Astrocyte (in vitro differentiated cells and primary cell): ENCODE measurements at regions not wholly inside any gene's neighbourhood (a gene's known extent, or its start where the extent isn't known, plus 50 kb on each side); places are given as distances from the start of the nearest gene placed in this dataset.

Experiments used
- DNase-seq: peaks from one replicate; pipeline ENCODE4 v3.0.0-alpha.2; 2010; ENCODE audit warnings: low read depth
- FAIRE-seq: peaks from 2 replicates; lab custom pipeline; 2011; peaks lifted over from hg19 to GRCh38; lab: Jason Lieb, UNC
- H2AFZ ChIP-seq: 2 replicates; pipeline ENCODE4 v1.6.0; 2012; ENCODE audit warnings: low read depth, low read length, inconsistent platforms
- H3K27ac ChIP-seq: 2 replicates; pipeline ENCODE4 v1.5.1; 2011; ENCODE audit warnings: low read depth, low read length, inconsistent platforms
- H3K27me3 ChIP-seq: 2 replicates; pipeline ENCODE4 v1.6.0; 2011; ENCODE audit warnings: low read length, inconsistent platforms; ENCODE audit not compliant: insufficient read depth
- H3K36me3 ChIP-seq: 2 replicates; pipeline ENCODE4 v1.5.1; 2011; ENCODE audit warnings: low read length, inconsistent platforms; ENCODE audit not compliant: insufficient read depth
- H3K4me1 ChIP-seq: 2 replicates; pipeline ENCODE4 v1.5.1; 2011; ENCODE audit warnings: low read length, inconsistent platforms; ENCODE audit not compliant: insufficient read depth
- H3K4me2 ChIP-seq: 2 replicates; pipeline ENCODE4 v1.6.0; 2012; ENCODE audit warnings: low read length, inconsistent platforms
- H3K4me3 ChIP-seq: 2 replicates; pipeline ENCODE4 v1.5.1; 2011; ENCODE audit warnings: low read depth, mild to moderate bottlenecking, low read length, inconsistent platforms; ENCODE audit not compliant: insufficient read depth
- H3K79me2 ChIP-seq: 2 replicates; pipeline ENCODE4 v1.6.0; 2012; ENCODE audit warnings: mild to moderate bottlenecking, low read length, inconsistent platforms; ENCODE audit not compliant: insufficient read depth
- H3K9ac ChIP-seq: 2 replicates; pipeline ENCODE4 v1.6.0; 2012; ENCODE audit warnings: mild to moderate bottlenecking, low read length, inconsistent platforms
- H3K9me3 ChIP-seq: 2 replicates; pipeline ENCODE4 v1.5.1; 2012; ENCODE audit warnings: low read depth, mild to moderate bottlenecking, low read length, inconsistent platforms; ENCODE audit not compliant: insufficient read depth
- H4K20me1 ChIP-seq: 2 replicates; pipeline ENCODE4 v1.6.0; 2012; ENCODE audit warnings: low read length, inconsistent platforms; ENCODE audit not compliant: insufficient read depth
- H3K27ac Mint-ChIP-seq: one replicate; pipeline ENCODE4 v1.8.0; 2021; ENCODE audit warnings: mild to moderate bottlenecking, mixed read lengths; ENCODE audit not compliant: unreplicated experiment
- H3K27me3 Mint-ChIP-seq: one replicate; pipeline ENCODE4 v1.8.0; 2021; ENCODE audit warnings: low read depth, mixed read lengths; ENCODE audit not compliant: unreplicated experiment
- H3K36me3 Mint-ChIP-seq: one replicate; pipeline ENCODE4 v1.8.0; 2021; ENCODE audit warnings: low read depth, mixed read lengths; ENCODE audit not compliant: unreplicated experiment
- H3K4me1 Mint-ChIP-seq: one replicate; pipeline ENCODE4 v1.8.0; 2021; ENCODE audit warnings: low read depth, mixed read lengths; ENCODE audit not compliant: unreplicated experiment
- H3K4me3 Mint-ChIP-seq: one replicate; pipeline ENCODE4 v1.8.0; 2021; ENCODE audit warnings: mild to moderate bottlenecking, moderate library complexity, mixed read lengths; ENCODE audit not compliant: unreplicated experiment
- H3K9me3 Mint-ChIP-seq: one replicate; pipeline ENCODE4 v1.8.0; 2021; ENCODE audit warnings: mild to moderate bottlenecking, mixed read lengths; ENCODE audit not compliant: unreplicated experiment
- EZH2 ChIP-seq: IDR thresholded peaks from 2 replicates; pipeline ENCODE4 v1.6.1; 2012; ENCODE audit warnings: mild to moderate bottlenecking, low read length, inconsistent platforms; ENCODE audit not compliant: insufficient read depth
- TF ChIP-seq, protein P1 (sequence below): IDR thresholded peaks from 2 replicates; pipeline ENCODE4 v1.5.1; 2011; ENCODE audit warnings: low read depth, mild to moderate bottlenecking, inconsistent platforms, low read length, moderate library complexity; ENCODE audit not compliant: insufficient read depth

DNA sequence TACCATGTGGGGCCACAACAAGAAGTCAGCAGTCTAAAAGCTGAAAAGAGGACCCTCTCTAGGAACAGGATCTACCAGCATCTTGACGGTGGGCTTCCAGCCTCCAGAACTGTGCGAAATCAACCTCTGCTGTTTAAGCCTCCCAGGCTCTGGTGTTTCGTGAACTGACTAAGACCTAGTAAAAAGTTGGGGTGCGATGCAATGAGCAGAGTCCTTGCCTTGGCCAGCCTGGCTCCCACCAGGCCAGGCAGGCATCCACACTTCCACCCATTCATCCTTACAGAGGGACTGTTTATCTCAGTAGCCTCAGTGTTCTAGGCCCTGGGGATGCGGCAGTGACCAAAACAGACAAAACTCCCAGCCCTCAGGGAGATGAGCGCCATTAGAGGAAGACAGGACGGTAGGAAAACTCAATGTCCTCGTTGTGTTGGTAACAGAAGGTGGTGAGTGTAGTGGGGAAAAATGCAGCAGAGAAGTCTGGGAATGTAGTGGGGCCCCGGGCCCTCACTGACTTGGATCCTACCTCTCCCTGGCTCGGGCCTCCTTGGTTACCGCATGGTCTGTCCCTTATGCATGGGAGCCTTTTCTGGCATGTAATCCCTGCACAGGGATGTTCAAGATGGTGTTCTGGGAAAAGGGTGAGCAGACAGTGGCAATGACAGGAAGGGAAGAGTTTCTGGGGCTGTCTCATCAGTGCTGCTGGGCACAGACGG lies 271.8 kb upstream of the HS6ST1 start:
- Mint-ChIP-seq H3K9me3 (peaks cover 2% of the 10 kb centered on the region), H3K27ac (no peak overlapping the region), H3K4me3 (no peak overlapping the region), H3K36me3 (no peaks in the 10 kb centered on the region), H3K27me3 (peaks cover 35% of the 10 kb centered on the region), H3K4me1 (peaks cover 3% of the 10 kb centered on the region)
- Histone ChIP-seq H3K4me1 (no peaks in the 10 kb centered on the region), H3K79me2 (no peaks in the 10 kb centered on the region), H3K9me3 (no peaks in the 10 kb centered on the region), H3K27me3 (no peaks in the 10 kb centered on the region), H2AFZ (no peak overlapping the region), H3K4me2 (no peak overlapping the region), H3K4me3 (no peak overlapping the region), H3K27ac (no peak overlapping the region), H4K20me1 (no peaks in the 10 kb centered on the region), H3K36me3 (no peaks in the 10 kb centered on the region), H3K9ac (no peak overlapping the region)
- no peak for TF ChIP-seq EZH2
- TF ChIP-seq, protein P1, sequence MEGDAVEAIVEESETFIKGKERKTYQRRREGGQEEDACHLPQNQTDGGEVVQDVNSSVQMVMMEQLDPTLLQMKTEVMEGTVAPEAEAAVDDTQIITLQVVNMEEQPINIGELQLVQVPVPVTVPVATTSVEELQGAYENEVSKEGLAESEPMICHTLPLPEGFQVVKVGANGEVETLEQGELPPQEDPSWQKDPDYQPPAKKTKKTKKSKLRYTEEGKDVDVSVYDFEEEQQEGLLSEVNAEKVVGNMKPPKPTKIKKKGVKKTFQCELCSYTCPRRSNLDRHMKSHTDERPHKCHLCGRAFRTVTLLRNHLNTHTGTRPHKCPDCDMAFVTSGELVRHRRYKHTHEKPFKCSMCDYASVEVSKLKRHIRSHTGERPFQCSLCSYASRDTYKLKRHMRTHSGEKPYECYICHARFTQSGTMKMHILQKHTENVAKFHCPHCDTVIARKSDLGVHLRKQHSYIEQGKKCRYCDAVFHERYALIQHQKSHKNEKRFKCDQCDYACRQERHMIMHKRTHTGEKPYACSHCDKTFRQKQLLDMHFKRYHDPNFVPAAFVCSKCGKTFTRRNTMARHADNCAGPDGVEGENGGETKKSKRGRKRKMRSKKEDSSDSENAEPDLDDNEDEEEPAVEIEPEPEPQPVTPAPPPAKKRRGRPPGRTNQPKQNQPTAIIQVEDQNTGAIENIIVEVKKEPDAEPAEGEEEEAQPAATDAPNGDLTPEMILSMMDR: no peak
- FAIRE-seq (no peak), DNase-seq (no peak)

DNA sequence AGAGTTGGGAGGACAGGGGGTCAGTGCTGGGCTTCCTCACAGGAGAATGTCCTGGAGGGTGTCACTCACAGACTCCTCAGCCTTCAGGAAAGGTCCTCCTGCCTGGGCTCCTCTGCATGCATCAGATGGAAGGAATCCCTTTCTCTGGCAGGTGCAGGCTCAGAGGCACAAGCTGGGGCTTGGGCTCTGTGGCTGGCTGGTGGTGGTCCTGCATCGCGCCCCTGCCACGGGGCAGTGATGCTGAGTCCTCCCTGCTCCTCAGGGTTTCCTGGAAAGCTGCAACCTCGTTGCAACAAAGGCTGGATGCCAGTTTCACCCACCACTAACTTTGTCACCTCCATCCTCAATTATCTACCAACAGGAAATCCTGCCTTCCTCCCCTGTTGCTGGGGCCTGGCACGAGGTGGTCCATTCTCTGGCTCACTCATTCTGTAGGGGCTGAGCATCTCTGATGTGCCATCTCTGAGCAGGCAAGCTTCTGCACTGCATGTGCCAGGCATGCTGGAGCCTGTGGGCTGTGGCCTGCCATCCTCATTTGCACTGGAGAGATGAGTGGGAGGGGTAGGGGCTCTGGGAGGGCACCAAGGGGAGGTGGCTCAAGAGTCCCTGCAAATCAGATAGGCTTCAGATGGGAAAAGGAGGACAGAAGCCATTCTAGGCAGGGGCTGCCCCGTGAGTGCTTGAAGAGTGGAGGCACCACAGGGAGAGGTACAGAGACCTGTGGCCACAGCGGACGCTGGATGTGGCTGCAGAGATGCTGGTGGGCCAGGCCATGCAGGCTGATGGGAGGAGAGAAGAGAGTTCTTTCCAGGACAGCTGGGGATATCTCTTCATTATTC lies 272.6 kb upstream of the HS6ST1 start:
- no peak for TF ChIP-seq EZH2
- TF ChIP-seq, protein P1: no peak
- H3K27me3 Mint-ChIP-seq: peaks cover 35% of the 10 kb centered on the region
- H3K9me3 Mint-ChIP-seq: peaks cover 2% of the 10 kb centered on the region
- H3K4me1 Mint-ChIP-seq: peaks cover 2% of the 10 kb centered on the region
- H2AFZ ChIP-seq: no peak overlapping the region
- FAIRE-seq (no peak), DNase-seq (no peak)
- no peaks in the 10 kb centered on the region for H3K4me1 ChIP-seq
- no peaks in the 10 kb centered on the region for H3K27me3 ChIP-seq
- H3K9me3 ChIP-seq: no peaks in the 10 kb centered on the region
- no peaks in the 10 kb centered on the region for H3K79me2 ChIP-seq
- H3K36me3 ChIP-seq: no peaks in the 10 kb centered on the region
- H3K36me3 Mint-ChIP-seq: no peaks in the 10 kb centered on the region
- H4K20me1 ChIP-seq: no peaks in the 10 kb centered on the region
- H3K27ac Mint-ChIP-seq: no peak overlapping the region
- H3K9ac ChIP-seq: no peak overlapping the region
- H3K27ac ChIP-seq: no peak overlapping the region
- H3K4me3 ChIP-seq: no peak overlapping the region
- H3K4me3 Mint-ChIP-seq: no peak overlapping the region
- no peak overlapping the region for H3K4me2 ChIP-seq
